Colonic mucosa (tissue), 4 donors: ENCODE measurements at regions not wholly inside any gene's neighbourhood (a gene's known extent, or its start where the extent isn't known, plus 50 kb on each side); places are given as distances from the start of the nearest gene placed in this dataset.
"Not testable (repeated sequence)": the region's sequence is repeated elsewhere in the genome, so short reads cannot be mapped to it uniquely, and the experiment has no call there.

Experiments used
- DNase-seq: peaks from one replicate; pipeline ENCODE4 v3.0.0-alpha.2; 2020
- H3K27ac ChIP-seq: fragments of 200-600 bp; one replicate; pipeline ENCODE4 v1.8.0; 2021
- H3K27me3 ChIP-seq: fragments of 200-600 bp; one replicate; pipeline ENCODE4 v1.8.0; 2021
- H3K36me3 ChIP-seq: fragments of 200-600 bp; one replicate; pipeline ENCODE4 v1.8.0; 2021
- H3K4me1 ChIP-seq: fragments of 200-600 bp; one replicate; pipeline ENCODE4 v1.8.0; 2021; ENCODE audit warnings: mild to moderate bottlenecking
- H3K4me3 ChIP-seq: fragments of 200-600 bp; one replicate; pipeline ENCODE4 v1.8.0; 2021
- H3K9ac ChIP-seq, 2 donors: one replicate each; pipeline ENCODE4 v1.7.0; 2013; ENCODE audit warnings: control low read depth in 2 of 2, low read depth in 2 of 2, low read length in 2 of 2
- H3K9me3 ChIP-seq: fragments of 200-600 bp; one replicate; pipeline ENCODE4 v1.8.0; 2021
- CTCF ChIP-seq: fragments of 200-600 bp; IDR thresholded peaks from one replicate; pipeline ENCODE4 v1.8.0; 2022; ENCODE audit warnings: antibody characterized with exemption, mild to moderate bottlenecking
- intact Hi-C: fragments of 100-400 bp; cut with DNase I; formaldehyde crosslinking; loops from one replicate; pipeline ENCODE4 v1.14.1; 2022
- donor health status: healthy.
- donor health status: DM: no; HTN: no; CAD: no.
- donor health status: DM: no; HTN: no; CAD: no.

- intact Hi-C loops = no loop called here
- H3K4me3 ChIP-seq = no peak overlapping the region
- H3K9ac ChIP-seq = no peak overlapping the region
- no peak for TF ChIP-seq CTCF
- H3K9me3 ChIP-seq = no peaks in the 10 kb centered on the region
- H3K27me3 ChIP-seq = no peaks in the 10 kb centered on the region
- H3K27ac ChIP-seq = no peak overlapping the region
- no peak for DNase-seq
- no peaks in the 10 kb centered on the region for H3K4me1 ChIP-seq
- no peaks in the 10 kb centered on the region for H3K36me3 ChIP-seq
Measured at GRCh38 chr20:30499123-30499522, 758.3 kb upstream of the DEFB115 start.

GRCh38 chr20:30499716-30500446 lies 757.6 kb upstream of the DEFB115 start:
- H3K9ac ChIP-seq, H3K4me3 ChIP-seq, H3K9me3 ChIP-seq, intact Hi-C loops, H3K27ac ChIP-seq, H3K36me3 ChIP-seq, H3K4me1 ChIP-seq, DNase-seq, H3K27me3 ChIP-seq: not testable (repeated sequence)

- DNase-seq, H3K9ac ChIP-seq, intact Hi-C loops, H3K4me3 ChIP-seq, H3K4me1 ChIP-seq, H3K9me3 ChIP-seq, H3K27me3 ChIP-seq, H3K27ac ChIP-seq, H3K36me3 ChIP-seq: not testable (repeated sequence)
Measured at GRCh38 chr20:30500447-30500820, 757.0 kb upstream of the DEFB115 start.

GRCh38 chr20:30500829-30501440 lies 756.5 kb upstream of the DEFB115 start:
- H3K9ac ChIP-seq = no peak overlapping the region
- no peaks in the 10 kb centered on the region for H3K4me1 ChIP-seq
- no peak for DNase-seq
- H3K27me3 ChIP-seq = no peaks in the 10 kb centered on the region
- H3K27ac ChIP-seq = no peak overlapping the region
- H3K9me3 ChIP-seq = no peaks in the 10 kb centered on the region
- TF ChIP-seq CTCF = no peak
- H3K4me3 ChIP-seq = no peak overlapping the region
- intact Hi-C loops = no loop called here
- H3K36me3 ChIP-seq = no peaks in the 10 kb centered on the region

GRCh38 chr20:30502670-30503069 lies 754.8 kb upstream of the DEFB115 start:
- intact Hi-C loops = no loop called here
- no peak overlapping the region for H3K9ac ChIP-seq
- no peaks in the 10 kb centered on the region for H3K4me1 ChIP-seq
- no peak for TF ChIP-seq CTCF
- H3K9me3 ChIP-seq = no peaks in the 10 kb centered on the region
- H3K27ac ChIP-seq = no peak overlapping the region
- no peaks in the 10 kb centered on the region for H3K36me3 ChIP-seq
- no peak overlapping the region for H3K4me3 ChIP-seq
- no peaks in the 10 kb centered on the region for H3K27me3 ChIP-seq
- DNase-seq = no peak

- H3K9ac ChIP-seq, DNase-seq, intact Hi-C loops: not testable (repeated sequence)
Measured at GRCh38 chr20:30503204-30503603, 754.3 kb upstream of the DEFB115 start.

GRCh38 chr20:30503992-30504570 lies 753.4 kb upstream of the DEFB115 start:
- DNase-seq = no peak
- no peaks in the 10 kb centered on the region for H3K9me3 ChIP-seq
- no peaks in the 10 kb centered on the region for H3K27me3 ChIP-seq
- no peak overlapping the region for H3K4me3 ChIP-seq
- no peak overlapping the region for H3K27ac ChIP-seq
- no peaks in the 10 kb centered on the region for H3K4me1 ChIP-seq
- no peak for TF ChIP-seq CTCF
- intact Hi-C loops = no loop called here
- no peak overlapping the region for H3K9ac ChIP-seq
- H3K36me3 ChIP-seq = no peaks in the 10 kb centered on the region

More at GRCh38 chr20:30503204-30503603, 754.3 kb upstream of the DEFB115 start:
- not testable (repeated sequence) for H3K27ac ChIP-seq, H3K36me3 ChIP-seq, H3K4me1 ChIP-seq, H3K27me3 ChIP-seq, H3K9me3 ChIP-seq, H3K4me3 ChIP-seq
